SJCRH30 (cell line): ENCODE measurements at regions not wholly inside any gene's neighbourhood (a gene's known extent, or its start where the extent isn't known, plus 50 kb on each side); places are given as distances from the start of the nearest gene placed in this dataset.
A peak's percentile ranks its signal among the peaks of the same experiment; 100 is the strongest.

Source experiments
- DNase-seq, 2 experiments: peaks; one replicate each; pipeline ENCODE4 v3.0.0-alpha.2; 2015 to 2020
- H3K27ac ChIP-seq: fragments of 250-450 bp; sonication (Bioruptor Pico); 2 replicates; pipeline ENCODE4 v1.5.1; 2020; ENCODE audit warnings: mild to moderate bottlenecking, moderate library complexity
- H3K27me3 ChIP-seq: fragments of 250-450 bp; sonication (Bioruptor Pico); 2 replicates; pipeline ENCODE4 v1.5.1; 2020; ENCODE audit warnings: mild to moderate bottlenecking, moderate library complexity
- H3K36me3 ChIP-seq: fragments of 250-450 bp; sonication (Bioruptor Pico); 2 replicates; pipeline ENCODE4 v1.5.1; 2020; ENCODE audit warnings: mild to moderate bottlenecking, moderate library complexity
- H3K4me1 ChIP-seq: fragments of 250-450 bp; sonication (Bioruptor Pico); 2 replicates; pipeline ENCODE4 v1.5.1; 2020; ENCODE audit warnings: mild to moderate bottlenecking, moderate library complexity
- H3K4me3 ChIP-seq: fragments of 250-450 bp; sonication (Bioruptor Pico); 2 replicates; pipeline ENCODE4 v1.5.1; 2020; ENCODE audit warnings: mild to moderate bottlenecking, moderate library complexity
- H3K9me3 ChIP-seq: fragments of 250-450 bp; sonication (Bioruptor Pico); replicated peaks from 2 replicates; pipeline ENCODE4 v1.5.1; 2020; ENCODE audit warnings: mild to moderate bottlenecking, moderate library complexity

DNA sequence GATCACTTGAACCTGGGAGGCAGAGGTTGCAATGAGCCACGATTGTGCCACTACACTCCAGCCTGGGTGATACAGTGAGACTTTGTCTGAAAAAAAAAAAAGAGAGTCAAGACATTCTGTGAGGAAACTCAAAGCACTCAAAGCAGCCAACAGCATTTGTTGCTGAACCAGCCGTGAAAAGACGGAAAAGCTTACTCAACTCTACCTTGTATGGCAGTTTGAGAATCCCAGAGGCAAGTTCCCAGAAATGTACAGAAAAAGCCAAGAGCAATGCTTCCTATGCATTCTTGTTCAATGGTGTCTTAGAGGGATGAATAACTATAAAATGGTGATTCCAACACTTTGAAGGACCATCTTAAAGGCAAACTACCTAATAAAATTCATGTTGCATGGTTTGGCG lies 170.2 kb downstream of the HSD17B3 start:
- H3K27ac ChIP-seq, result no peak overlapping the region
- DNase-seq, result no peak
- peaks cover 75% of the 10 kb centered on the region for H3K4me1 ChIP-seq
- H3K27me3 ChIP-seq, result no peaks in the 10 kb centered on the region
- no peaks in the 10 kb centered on the region for H3K36me3 ChIP-seq
- no peaks in the 10 kb centered on the region for H3K9me3 ChIP-seq
- no peak overlapping the region for H3K4me3 ChIP-seq

DNA sequence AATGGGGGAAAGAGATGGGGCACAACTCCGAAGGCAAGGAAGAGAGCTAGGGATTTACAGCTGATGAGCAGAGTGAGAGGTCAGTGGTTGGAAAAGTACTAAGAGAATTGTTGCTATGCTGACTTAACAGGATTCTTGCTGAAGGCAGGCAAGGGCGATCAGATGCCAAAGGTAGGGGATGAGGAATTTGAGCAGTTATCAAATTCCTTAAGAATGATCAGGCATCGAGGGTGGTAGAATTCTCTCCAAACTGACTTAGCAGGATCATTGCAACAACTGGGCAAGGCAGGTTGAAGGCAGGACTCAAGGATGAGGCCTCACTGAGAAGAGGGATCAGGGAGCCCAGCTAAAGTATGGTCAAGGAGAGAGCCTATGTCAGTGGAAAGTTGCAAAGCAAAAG lies 171.0 kb downstream of the HSD17B3 start:
- no peaks in the 10 kb centered on the region for H3K27me3 ChIP-seq
- no peak for DNase-seq
- no peaks in the 10 kb centered on the region for H3K36me3 ChIP-seq
- peaks cover 77% of the 10 kb centered on the region for H3K4me1 ChIP-seq
- H3K27ac ChIP-seq, result peak overlapping the region; percentile 95; the same call in 1 of the 2 replicates
- H3K9me3 ChIP-seq, result no peaks in the 10 kb centered on the region
- H3K4me3 ChIP-seq, result no peak overlapping the region

DNA sequence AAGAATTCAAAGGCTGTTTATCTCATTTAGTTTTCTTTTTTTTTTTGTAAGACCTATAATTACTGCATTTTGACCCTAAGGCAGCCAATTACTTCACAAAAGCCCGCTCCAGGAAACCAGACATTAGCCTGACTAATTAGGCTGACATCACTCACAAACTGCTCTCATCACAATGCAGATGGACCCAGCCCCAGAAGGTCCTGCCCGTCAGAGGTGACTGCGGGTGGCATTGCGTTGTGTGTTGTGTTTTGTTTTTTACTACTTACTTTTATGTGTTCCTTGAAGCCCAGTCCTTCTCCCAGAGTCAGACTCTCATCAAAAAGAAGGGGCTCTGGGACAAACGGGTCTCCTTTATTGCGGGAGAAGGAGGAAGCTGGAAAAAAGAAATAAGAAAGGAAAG lies 172.2 kb downstream of the HSD17B3 start:
- DNase-seq, result peak; percentile 90 to 94
- peak overlapping the region; percentile 14; the same call in 1 of the 2 replicates for H3K4me3 ChIP-seq
- no peaks in the 10 kb centered on the region for H3K36me3 ChIP-seq
- H3K27ac ChIP-seq, result peak overlapping the region; percentile 95
- peaks cover 68% of the 10 kb centered on the region for H3K4me1 ChIP-seq
- H3K9me3 ChIP-seq, result no peaks in the 10 kb centered on the region
- H3K27me3 ChIP-seq, result no peaks in the 10 kb centered on the region

DNA sequence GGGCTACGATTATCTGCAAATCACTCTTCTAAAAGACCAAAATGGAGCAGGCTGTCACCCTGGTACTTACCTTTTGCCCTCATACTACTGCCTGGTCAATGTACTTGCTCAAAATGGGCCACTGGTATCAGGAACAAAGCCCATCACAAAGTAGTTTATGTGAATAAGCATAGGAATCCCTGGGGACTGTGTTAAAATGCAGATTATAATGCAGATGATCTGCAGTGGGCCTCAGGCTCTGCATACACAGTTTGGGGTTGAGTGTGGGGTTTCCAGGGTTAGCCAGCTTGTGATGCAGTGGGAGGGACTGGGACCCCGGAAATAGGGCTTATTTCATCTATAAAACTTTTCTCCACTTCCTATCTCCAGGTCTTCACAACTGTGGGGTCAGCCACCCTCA lies 173.1 kb downstream of the HSD17B3 start:
- Histone ChIP-seq H3K4me3 (no peak overlapping the region), H3K36me3 (no peaks in the 10 kb centered on the region), H3K27me3 (no peaks in the 10 kb centered on the region), H3K27ac (peak overlapping the region; percentile 95), H3K4me1 (peaks cover 62% of the 10 kb centered on the region), H3K9me3 (no peaks in the 10 kb centered on the region)
- peak in 1 of 2 experiments; percentile 53 for DNase-seq

DNA sequence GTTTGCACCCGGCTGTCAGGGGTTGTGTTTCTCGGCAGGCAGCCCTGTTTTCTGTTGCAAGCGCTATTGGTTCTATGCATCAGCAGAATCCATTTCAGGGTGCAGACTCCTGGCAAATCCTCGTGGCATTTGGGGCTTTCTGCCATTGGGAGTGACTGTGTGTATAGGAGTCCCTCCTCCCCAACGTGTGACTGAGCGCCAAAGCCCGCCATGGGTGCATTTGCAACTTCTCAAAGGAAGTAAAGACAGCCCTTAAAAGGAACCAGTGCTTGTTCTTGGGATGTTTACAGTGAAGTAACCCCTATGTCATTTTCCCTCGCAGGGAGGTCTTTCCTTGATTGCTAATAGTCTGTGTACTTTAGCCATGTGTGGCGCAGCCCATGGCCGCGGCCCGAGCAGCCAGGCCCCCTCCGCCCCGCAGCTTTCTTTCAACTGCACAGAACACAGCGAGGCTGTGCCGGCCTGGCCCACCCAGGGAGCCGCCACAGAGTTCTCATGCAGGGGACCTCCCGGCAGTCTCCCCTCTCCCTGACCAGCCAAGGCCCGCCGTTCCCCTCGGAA lies 175.6 kb downstream of the HSD17B3 start:
- Histone ChIP-seq H3K9me3 (no peaks in the 10 kb centered on the region), H3K27me3 (no peaks in the 10 kb centered on the region), H3K4me3 (peak overlapping the region; percentile 28), H3K36me3 (no peaks in the 10 kb centered on the region), H3K4me1 (peaks cover 55% of the 10 kb centered on the region), H3K27ac (peak overlapping the region; percentile 85)
- DNase-seq, result peak; percentile 87 to 90

DNA sequence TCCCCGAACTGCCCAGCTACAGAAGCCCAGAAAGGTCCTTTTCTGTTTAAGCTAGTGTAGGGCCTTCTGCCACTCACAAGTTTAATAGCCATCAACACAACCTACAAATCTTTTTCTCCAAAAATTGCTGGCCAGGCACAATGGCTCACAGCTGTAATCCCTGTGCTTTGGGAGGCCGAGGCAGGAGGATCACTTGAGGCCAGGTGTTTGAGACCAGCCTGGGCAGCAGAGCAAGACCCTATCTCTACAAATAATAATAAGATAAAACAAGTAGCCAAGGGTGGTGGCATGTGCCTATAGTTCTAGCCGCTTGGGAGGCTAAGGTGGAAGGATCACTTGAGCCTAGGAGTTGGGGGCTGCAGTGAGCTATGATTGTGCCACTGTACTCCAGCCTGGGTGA lies 176.4 kb downstream of the HSD17B3 start:
- DNase-seq, result no peak
- H3K4me1 ChIP-seq, result peaks cover 50% of the 10 kb centered on the region

DNA sequence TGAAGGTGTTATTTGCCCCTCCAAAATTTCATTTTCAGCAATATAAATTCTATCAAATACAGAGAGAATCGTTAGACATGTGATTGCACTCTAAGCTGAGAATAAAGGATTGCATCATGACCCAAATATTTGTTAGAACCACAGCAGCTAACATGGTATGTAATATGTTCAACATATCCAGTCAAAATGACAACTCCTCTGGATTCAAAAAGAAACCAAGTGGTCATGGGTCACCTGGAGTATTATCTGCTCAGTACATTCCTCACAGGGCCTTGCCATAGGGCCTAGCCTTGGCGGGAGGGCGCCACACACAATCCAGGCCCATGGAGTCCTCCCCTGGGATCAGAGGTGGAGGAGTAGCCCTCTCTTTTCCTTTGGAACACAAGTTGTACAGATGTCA lies 179.2 kb downstream of the HSD17B3 start:
- Histone ChIP-seq H3K4me3 (no peak overlapping the region), H3K36me3 (no peaks in the 10 kb centered on the region), H3K27me3 (no peaks in the 10 kb centered on the region), H3K27ac (peak overlapping the region; percentile 16; the same call in 1 of the 2 replicates), H3K9me3 (peaks cover 10% of the 10 kb centered on the region; the same call in 1 of the 2 replicates), H3K4me1 (peaks cover 25% of the 10 kb centered on the region)
- no peak for DNase-seq

More for the DNA sequence above, 176.4 kb downstream of the HSD17B3 start:
- Histone ChIP-seq H3K36me3 (no peaks in the 10 kb centered on the region), H3K4me3 (no peak overlapping the region), H3K27ac (peak overlapping the region; percentile 85), H3K27me3 (no peaks in the 10 kb centered on the region), H3K9me3 (no peaks in the 10 kb centered on the region; the same call in 1 of the 2 replicates)

DNA sequence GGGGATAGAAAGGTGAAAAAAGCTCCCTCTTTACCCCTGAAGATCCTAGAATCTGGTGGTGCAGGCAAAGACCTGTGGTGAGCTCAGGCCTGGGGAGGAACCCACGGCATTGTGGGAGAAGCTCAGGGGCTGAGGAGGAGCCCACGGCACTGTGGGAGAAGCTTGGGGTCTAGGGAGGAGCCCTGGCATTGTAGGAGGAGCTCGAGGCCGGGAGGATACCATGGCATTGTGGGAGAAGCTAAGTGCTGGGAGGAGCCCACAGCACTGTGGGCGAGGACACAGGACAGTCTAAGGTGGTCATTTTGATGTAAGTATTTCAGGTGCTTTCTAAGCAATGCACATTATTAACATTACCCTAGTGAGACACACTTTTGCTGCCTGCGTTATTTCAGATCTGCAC lies 179.7 kb downstream of the HSD17B3 start:
- peak overlapping the region; percentile 16; the same call in 1 of the 2 replicates for H3K27ac ChIP-seq
- H3K4me3 ChIP-seq, result no peak overlapping the region
- H3K4me1 ChIP-seq, result peaks cover 22% of the 10 kb centered on the region
- peaks cover 10% of the 10 kb centered on the region; the same call in 1 of the 2 replicates for H3K9me3 ChIP-seq
- H3K36me3 ChIP-seq, result no peaks in the 10 kb centered on the region
- H3K27me3 ChIP-seq, result no peaks in the 10 kb centered on the region
- DNase-seq, result no peak

DNA sequence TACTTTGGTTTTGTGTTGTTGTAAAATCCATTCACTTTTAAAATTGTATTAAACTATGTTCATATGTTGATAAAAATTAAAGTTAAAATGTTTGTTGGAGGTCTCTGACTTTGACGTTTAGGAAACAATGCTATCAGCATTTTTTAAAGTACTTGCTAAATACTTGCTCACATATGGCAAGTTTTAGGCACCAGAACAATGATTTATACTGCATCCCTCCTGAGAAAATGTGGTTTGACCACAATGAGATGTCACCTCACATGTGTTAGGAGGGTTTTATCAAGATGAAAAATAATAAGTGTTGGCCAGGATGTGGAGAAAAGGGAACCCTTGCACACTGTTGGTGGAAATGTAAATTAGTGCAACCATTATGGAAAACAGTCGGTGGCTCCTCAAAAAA lies 180.8 kb downstream of the HSD17B3 start:
- Histone ChIP-seq H3K4me1 (peaks cover 24% of the 10 kb centered on the region), H3K4me3 (no peak overlapping the region), H3K9me3 (peaks cover 10% of the 10 kb centered on the region; the same call in 1 of the 2 replicates), H3K36me3 (no peaks in the 10 kb centered on the region), H3K27me3 (no peaks in the 10 kb centered on the region), H3K27ac (no peak overlapping the region)
- no peak for DNase-seq

DNA sequence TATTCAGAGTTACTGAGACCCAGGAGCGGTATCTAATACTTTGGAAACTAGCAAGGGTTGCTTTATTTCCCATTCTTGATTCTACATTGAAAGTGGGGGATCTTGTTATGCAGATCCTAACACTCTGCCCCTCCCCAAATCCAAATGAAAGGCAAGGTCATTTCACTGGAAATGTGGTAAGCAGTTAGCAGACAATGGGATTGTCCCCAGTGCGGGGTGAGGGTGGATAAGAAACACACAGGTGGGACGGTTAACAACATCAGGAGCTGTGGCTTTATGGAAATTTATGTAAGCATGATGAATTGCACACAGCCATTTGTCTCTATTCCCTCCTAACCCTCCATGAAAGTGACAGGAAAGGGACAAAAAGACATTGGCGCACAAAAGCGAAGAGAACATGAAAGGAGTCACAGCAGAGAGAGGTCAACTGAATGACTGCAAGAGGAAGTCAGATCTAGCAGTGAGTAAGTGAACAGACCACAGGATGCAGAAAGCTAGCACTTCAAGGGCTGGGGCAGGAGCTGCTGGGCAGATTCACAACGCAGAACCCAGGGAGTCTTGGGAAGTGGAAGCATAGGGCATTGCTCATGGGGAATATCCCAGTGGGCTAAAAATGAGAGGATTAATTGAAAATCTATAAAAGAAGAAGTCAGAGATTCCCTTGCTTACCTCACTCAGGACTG lies 184.4 kb downstream of the HSD17B3 start:
- peaks cover 10% of the 10 kb centered on the region; the same call in 1 of the 2 replicates for H3K9me3 ChIP-seq
- no peaks in the 10 kb centered on the region for H3K36me3 ChIP-seq
- no peak overlapping the region for H3K4me3 ChIP-seq
- H3K27ac ChIP-seq, result peak overlapping the region; percentile 11; the same call in 1 of the 2 replicates
- DNase-seq, result peak in 1 of 2 experiments; percentile 22
- H3K4me1 ChIP-seq, result peaks cover 14% of the 10 kb centered on the region
- H3K27me3 ChIP-seq, result no peaks in the 10 kb centered on the region

DNA sequence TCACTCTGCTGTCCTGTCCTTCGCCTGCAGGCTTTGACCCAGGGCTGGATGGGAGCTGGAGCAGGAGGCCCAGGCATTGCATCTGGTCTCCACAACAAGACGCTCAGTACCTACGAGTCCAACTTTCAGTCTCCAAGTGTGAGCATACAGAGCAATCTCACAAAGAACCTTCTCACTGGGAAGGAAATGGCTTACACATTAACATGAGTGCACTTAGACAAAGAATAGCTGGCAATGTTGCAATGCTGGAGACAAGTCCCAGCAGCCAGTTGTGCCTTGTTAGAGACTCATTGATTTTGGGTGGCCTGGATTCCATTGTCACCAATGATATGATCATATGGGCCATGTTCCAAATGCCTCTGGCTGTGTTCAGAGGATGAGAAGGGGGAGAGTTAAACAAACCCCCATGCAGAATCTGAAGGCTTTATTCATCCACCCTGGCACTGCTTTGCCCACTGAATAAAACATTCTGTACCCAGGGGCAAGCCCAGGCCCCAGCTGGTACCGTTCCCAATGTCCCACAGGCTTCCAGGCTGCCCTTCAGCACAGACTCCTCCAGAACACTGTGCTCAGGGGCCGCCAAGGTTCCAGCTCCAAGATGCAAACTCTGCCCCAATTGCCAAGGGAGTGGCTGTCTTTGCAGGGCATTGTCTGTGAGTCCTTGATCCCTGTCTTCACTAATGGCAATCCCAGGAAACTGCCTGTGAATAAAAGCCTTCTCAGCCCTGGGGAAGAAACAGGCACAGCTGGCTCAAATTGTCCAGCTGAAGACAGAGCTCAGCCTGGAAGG lies 185.5 kb downstream of the HSD17B3 start:
- Histone ChIP-seq H3K4me1 (peaks cover 13% of the 10 kb centered on the region; the same call in 1 of the 2 replicates), H3K27ac (peak overlapping the region; percentile 11; the same call in 1 of the 2 replicates)
- peak; percentile 66 to 87 for DNase-seq

DNA sequence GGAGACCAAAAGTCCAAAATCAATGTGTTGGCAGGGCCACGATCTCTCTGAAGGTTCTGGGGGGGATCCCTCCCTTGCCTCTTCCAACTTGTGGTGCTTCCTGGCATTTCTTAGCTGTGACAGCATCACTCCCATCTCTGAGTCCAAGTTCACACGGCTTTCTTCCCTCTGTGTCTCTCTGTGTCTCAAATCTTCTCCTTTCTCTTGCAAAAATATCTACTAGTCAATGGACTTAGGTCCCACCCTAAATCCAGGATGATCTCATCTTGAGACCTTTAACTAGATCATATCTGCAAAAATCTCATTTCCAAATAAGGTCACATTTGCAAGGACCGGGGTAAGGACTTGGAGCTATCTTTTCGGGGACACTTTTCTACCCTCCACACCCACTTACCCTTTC lies 186.1 kb downstream of the HSD17B3 start:
- no peak for DNase-seq
- Histone ChIP-seq H3K4me1 (peaks cover 13% of the 10 kb centered on the region; the same call in 1 of the 2 replicates), H3K36me3 (no peaks in the 10 kb centered on the region), H3K9me3 (peaks cover 10% of the 10 kb centered on the region; the same call in 1 of the 2 replicates), H3K4me3 (no peak overlapping the region), H3K27me3 (no peaks in the 10 kb centered on the region), H3K27ac (no peak overlapping the region)

More for the DNA sequence above, 185.5 kb downstream of the HSD17B3 start:
- H3K4me3 ChIP-seq, result no peak overlapping the region
- no peaks in the 10 kb centered on the region for H3K36me3 ChIP-seq
- H3K27me3 ChIP-seq, result no peaks in the 10 kb centered on the region
- peaks cover 10% of the 10 kb centered on the region; the same call in 1 of the 2 replicates for H3K9me3 ChIP-seq

DNA sequence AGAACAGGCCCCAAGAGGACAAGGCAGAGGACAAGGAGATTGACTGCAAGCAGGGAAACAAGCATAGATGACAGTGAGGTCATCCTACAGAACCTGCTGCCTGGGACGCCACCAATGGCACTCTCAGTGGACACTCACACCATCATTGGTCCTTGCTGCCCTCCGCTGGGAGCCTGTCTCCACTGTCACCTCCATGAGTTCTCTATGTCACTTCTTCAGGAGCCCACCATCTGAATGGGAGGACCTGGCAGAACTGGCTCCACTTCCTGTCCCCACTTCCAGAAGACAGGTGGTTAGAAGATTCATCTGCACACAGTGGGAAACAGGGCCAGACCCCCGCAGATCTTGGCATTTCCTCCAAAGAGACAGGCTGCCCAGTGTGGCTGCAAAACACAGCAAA lies 188.9 kb downstream of the HSD17B3 start:
- Histone ChIP-seq H3K27ac (no peak overlapping the region), H3K4me1 (peaks cover 23% of the 10 kb centered on the region), H3K4me3 (no peak overlapping the region), H3K27me3 (no peaks in the 10 kb centered on the region; the same call in 1 of the 2 replicates), H3K9me3 (no peaks in the 10 kb centered on the region), H3K36me3 (no peaks in the 10 kb centered on the region)
- DNase-seq, result no peak

DNA sequence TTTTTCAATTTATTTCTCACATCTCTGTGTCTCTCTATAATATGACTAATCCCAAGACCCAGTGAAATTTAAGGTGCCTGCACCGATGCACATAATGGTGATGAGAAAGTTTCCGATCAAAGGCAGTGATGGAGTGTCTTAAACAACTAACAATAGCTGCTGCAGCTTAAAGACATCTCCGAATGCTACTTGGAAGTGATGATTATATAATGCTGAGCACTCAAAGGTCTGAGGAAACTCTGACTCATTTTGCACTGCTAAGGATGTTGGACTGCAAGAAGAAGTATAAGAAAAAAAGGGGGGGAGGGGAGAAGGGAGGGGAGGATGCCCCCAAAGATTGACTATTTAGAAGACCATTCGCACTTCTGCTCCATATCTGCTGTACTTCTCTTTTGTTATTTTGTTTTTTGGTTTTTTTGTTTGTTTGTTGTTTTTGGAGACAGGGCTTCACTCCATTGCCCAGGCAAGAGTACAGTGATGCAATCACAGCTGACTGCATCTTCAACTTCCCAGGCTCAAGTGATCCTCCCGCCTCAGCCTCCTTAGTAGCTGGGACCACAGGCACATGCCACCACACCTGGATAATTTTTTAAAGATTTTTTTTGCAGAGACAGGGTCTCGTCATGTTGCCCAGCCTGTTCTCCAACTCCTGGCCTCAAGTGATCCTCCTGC lies 192.2 kb downstream of the HSD17B3 start:
- Histone ChIP-seq H3K4me3 (no peak overlapping the region), H3K27ac (no peak overlapping the region), H3K9me3 (peaks cover 7% of the 10 kb centered on the region), H3K4me1 (peaks cover 19% of the 10 kb centered on the region), H3K36me3 (no peaks in the 10 kb centered on the region), H3K27me3 (no peaks in the 10 kb centered on the region; the same call in 1 of the 2 replicates)
- no peak for DNase-seq
